ENCODE measurements at regions not wholly inside any gene's neighbourhood (a gene's known extent, or its start where the extent isn't known, plus 50 kb on each side); places are given as distances from the start of the nearest gene placed in this dataset.

DNA sequence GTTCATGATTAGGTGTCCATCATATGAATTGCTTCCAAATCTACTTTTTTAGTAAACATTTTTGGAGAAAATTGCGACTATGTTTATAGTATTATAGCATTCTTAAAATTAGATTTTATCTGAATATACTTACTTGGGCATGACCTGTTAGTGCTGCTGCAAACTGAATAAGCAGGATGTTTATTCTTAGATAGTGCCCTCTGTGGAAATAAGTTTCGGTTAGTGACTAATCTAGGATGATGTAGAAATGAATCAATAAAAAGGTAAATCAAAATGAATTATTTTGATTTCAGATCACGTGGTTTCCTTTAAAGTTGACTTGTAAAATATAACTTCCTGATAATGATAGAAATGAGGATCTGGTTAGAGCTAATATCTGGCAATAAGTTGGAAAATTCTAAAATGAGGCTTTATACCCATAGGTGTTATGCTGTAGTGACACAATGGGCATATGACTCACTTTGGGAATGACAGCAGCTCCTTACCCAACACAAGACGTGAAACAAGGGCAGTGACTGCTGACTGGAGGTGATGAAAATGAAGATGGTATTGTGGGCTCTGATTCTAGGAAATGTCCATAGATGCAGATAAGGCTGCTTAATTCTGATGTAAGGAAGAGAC lies 165.8 kb upstream of the TCF4 start:
- Histone ChIP-seq H3K4me1 (replicated peaks in 1 of 2; ENCODE audit: control insufficient read depth in 2 of 2, insufficient read depth in 2 of 2, low read length in 2 of 2) (peaks cover 4 to 10% of the 10 kb centered on the region in 2 experiments; a peak in 2 of 5 replicates), H3K79me2 (ENCODE audit: control insufficient read depth, insufficient read depth, low read length) (no peaks in the 10 kb centered on the region), H3K36me3 (ENCODE audit: control insufficient read depth, insufficient read depth, low read length) (no peaks in the 10 kb centered on the region; the same call in 2 of the 3 replicates), H3K27me3 (ENCODE audit: control insufficient read depth in 2 of 2, insufficient read depth in 2 of 2, low read length in 2 of 2) (no peaks in the 10 kb centered on the region), H3K9ac (ENCODE audit: insufficient read depth in 1 of 2, low read depth in 2 of 2, low read length in 2 of 2) (no peak overlapping the region), H3K27ac (ENCODE audit: extremely low read depth, low read depth, low read length) (no peak overlapping the region), H3K4me3 (no peak overlapping the region), H3K4me2 (ENCODE audit: insufficient read depth, low read length) (no peak overlapping the region), H2AFZ (ENCODE audit: low read depth, low read length) (no peak overlapping the region), H3K9me1 (ENCODE audit: control insufficient read depth, insufficient read depth, low read length) (no peaks in the 10 kb centered on the region), H4K20me1 (replicated peaks; ENCODE audit: control insufficient read depth, insufficient read depth, low read length) (no peaks in the 10 kb centered on the region), H3K9me3 (replicated peaks; ENCODE audit: control insufficient read depth, insufficient read depth, low read depth, low read length) (no peaks in the 10 kb centered on the region)
- ChIA-PET CTCF (ENCODE audit: low intra/inter-chr PET ratio) (no interaction called here), POLR2A (interaction anchor here (1.0 kb wide), 1 partner anchor 10 kb away, joined by 3 read pairs; no protein-coding TSS in a partner anchor)
- BruUV-seq (replicated peaks), result no TSS peak
- WGBS (ENCODE audit: insufficient coverage, low coverage, missing lambda C conversion rate), result 43% methylated on average over 4 of the region's 4 CpGs
- DNase-seq (ENCODE audit: extremely low read depth in 1 of 4, low spot score in 3 of 4), result no peak
- intact Hi-C loops (cut with micrococcal nuclease), result no loop called here
- FAIRE-seq, result no peak
- no peak for TF ChIP-seq FOXA3 (CRISPR knock-in tag; conservative IDR thresholded peaks at IDR 0.05 in 1 of 2, IDR thresholded peaks at IDR 0.05 in 1 of 2)
- TF ChIP-seq FOSL1 (tag; conservative IDR thresholded peaks at IDR 0.05), result 0 out of 2 replicates have a peak, but pooled peaks have one; percentile 26
- in situ Hi-C loops (cut with MboI), result no loop called here
- no peak for ATAC-seq

DNA sequence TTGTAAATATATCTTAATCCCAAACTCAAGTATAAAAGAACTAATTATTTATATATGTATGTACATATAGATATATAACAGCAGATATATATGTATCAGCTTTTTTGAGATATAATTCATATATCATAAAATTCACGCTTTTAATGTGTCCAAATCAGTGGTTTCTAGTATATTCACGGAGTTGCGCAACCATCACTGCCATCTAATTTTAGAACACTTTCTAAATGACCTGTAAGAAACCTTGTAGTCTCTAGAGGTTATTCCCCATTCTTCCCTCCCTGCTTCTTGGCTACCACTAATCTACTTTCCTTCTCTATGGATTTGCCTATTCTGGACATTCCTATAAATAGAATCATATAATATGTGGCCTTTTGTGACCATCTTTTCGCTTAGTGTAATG lies 163.5 kb upstream of the TCF4 start:
- intact Hi-C loops (cut with micrococcal nuclease), result no loop called here
- Histone ChIP-seq H3K36me3 (ENCODE audit: control insufficient read depth, insufficient read depth, low read length) (no peaks in the 10 kb centered on the region; the same call in 2 of the 3 replicates), H3K9me3 (replicated peaks; ENCODE audit: control insufficient read depth, insufficient read depth, low read depth, low read length) (no peaks in the 10 kb centered on the region), H3K4me3 (no peak overlapping the region), H2AFZ (ENCODE audit: low read depth, low read length) (no peak overlapping the region), H3K4me2 (ENCODE audit: insufficient read depth, low read length) (no peak overlapping the region), H3K9me1 (ENCODE audit: control insufficient read depth, insufficient read depth, low read length) (no peaks in the 10 kb centered on the region), H3K9ac (ENCODE audit: insufficient read depth in 1 of 2, low read depth in 2 of 2, low read length in 2 of 2) (no peak overlapping the region), H3K27ac (ENCODE audit: extremely low read depth, low read depth, low read length) (no peak overlapping the region), H4K20me1 (replicated peaks; ENCODE audit: control insufficient read depth, insufficient read depth, low read length) (no peaks in the 10 kb centered on the region), H3K27me3 (ENCODE audit: control insufficient read depth in 2 of 2, insufficient read depth in 2 of 2, low read length in 2 of 2) (no peaks in the 10 kb centered on the region), H3K4me1 (replicated peaks in 1 of 2; ENCODE audit: control insufficient read depth in 2 of 2, insufficient read depth in 2 of 2, low read length in 2 of 2) (peaks cover 16 to 28% of the 10 kb centered on the region in 2 experiments; a peak in 3 of 5 replicates), H3K79me2 (ENCODE audit: control insufficient read depth, insufficient read depth, low read length) (no peaks in the 10 kb centered on the region)
- WGBS (ENCODE audit: insufficient coverage, low coverage, missing lambda C conversion rate), result 89% methylated on average over 3 of the region's 4 CpGs
- POLR2A ChIA-PET, result no interaction called here
- FAIRE-seq (no peak), DNase-seq (ENCODE audit: extremely low read depth in 1 of 4, low spot score in 3 of 4) (no peak), ATAC-seq (no peak)
- in situ Hi-C loops (cut with MboI), result no loop called here
- BruUV-seq (replicated peaks), result no TSS peak
- CTCF ChIA-PET (ENCODE audit: low intra/inter-chr PET ratio), result no interaction called here
- TF ChIP-seq, protein P1, sequence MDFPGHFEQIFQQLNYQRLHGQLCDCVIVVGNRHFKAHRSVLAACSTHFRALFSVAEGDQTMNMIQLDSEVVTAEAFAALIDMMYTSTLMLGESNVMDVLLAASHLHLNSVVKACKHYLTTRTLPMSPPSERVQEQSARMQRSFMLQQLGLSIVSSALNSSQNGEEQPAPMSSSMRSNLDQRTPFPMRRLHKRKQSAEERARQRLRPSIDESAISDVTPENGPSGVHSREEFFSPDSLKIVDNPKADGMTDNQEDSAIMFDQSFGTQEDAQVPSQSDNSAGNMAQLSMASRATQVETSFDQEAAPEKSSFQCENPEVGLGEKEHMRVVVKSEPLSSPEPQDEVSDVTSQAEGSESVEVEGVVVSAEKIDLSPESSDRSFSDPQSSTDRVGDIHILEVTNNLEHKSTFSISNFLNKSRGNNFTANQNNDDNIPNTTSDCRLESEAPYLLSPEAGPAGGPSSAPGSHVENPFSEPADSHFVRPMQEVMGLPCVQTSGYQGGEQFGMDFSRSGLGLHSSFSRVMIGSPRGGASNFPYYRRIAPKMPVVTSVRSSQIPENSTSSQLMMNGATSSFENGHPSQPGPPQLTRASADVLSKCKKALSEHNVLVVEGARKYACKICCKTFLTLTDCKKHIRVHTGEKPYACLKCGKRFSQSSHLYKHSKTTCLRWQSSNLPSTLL (IDR thresholded peaks at IDR 0.05), result no peak
- TF ChIP-seq NR2C2 (CRISPR knock-in tag; IDR thresholded peaks at IDR 0.05) (no peak), NR2C2 (tag; IDR thresholded peaks at IDR 0.05) (no peak), CEBPB (tag; IDR thresholded peaks at IDR 0.05) (peak; percentile 96), NELFE (IDR thresholded peaks at IDR 0.05; ENCODE audit: insufficient read depth, insufficient read length) (no peak), RFX5 (IDR thresholded peaks at IDR 0.05; ENCODE audit: low read depth, low read length) (no peak)
- TF ChIP-seq, protein P2, sequence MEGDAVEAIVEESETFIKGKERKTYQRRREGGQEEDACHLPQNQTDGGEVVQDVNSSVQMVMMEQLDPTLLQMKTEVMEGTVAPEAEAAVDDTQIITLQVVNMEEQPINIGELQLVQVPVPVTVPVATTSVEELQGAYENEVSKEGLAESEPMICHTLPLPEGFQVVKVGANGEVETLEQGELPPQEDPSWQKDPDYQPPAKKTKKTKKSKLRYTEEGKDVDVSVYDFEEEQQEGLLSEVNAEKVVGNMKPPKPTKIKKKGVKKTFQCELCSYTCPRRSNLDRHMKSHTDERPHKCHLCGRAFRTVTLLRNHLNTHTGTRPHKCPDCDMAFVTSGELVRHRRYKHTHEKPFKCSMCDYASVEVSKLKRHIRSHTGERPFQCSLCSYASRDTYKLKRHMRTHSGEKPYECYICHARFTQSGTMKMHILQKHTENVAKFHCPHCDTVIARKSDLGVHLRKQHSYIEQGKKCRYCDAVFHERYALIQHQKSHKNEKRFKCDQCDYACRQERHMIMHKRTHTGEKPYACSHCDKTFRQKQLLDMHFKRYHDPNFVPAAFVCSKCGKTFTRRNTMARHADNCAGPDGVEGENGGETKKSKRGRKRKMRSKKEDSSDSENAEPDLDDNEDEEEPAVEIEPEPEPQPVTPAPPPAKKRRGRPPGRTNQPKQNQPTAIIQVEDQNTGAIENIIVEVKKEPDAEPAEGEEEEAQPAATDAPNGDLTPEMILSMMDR (IDR thresholded peaks at IDR 0.05 in 2 of 3, conservative IDR thresholded peaks at IDR 0.05 in 1 of 3; ENCODE audit: insufficient read depth in 2 of 3, low read depth in 1 of 3, low read length in 3 of 3), result no peak
- TF ChIP-seq, protein P3, sequence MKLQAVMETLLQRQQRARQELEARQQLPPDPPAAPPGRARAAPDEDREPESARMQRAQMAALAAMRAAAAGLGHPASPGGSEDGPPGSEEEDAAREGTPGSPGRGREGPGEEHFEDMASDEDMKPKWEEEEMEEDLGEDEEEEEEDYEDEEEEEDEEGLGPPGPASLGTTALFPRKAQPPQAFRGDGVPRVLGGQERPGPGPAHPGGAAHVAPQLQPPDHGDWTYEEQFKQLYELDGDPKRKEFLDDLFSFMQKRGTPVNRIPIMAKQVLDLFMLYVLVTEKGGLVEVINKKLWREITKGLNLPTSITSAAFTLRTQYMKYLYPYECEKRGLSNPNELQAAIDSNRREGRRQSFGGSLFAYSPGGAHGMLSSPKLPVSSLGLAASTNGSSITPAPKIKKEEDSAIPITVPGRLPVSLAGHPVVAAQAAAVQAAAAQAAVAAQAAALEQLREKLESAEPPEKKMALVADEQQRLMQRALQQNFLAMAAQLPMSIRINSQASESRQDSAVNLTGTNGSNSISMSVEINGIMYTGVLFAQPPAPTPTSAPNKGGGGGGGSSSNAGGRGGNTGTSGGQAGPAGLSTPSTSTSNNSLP (IDR thresholded peaks at IDR 0.05; ENCODE audit: borderline replicate concordance, low read depth, low read length), result no peak
